Stimulated activated CD4-positive, alpha-beta T cell treated with anti-CD3 and anti-CD28 coated beads, Interleukin-1b, Interleukin-23, amount 100 ng/mL, for 4 hours (primary cell): ENCODE measurements at regions not wholly inside any gene's neighbourhood (a gene's known extent, or its start where the extent isn't known, plus 50 kb on each side); places are given as distances from the start of the nearest gene placed in this dataset.
"Not testable (repeated sequence)": the region's sequence is repeated elsewhere in the genome, so short reads cannot be mapped to it uniquely, and the experiment has no call there.

Source experiments
- DNase-seq, 2 donors: peaks; one replicate each; pipeline ENCODE4 v3.0.0-alpha.2; 2020; ENCODE audit warnings: low read depth in 2 of 2

DNA sequence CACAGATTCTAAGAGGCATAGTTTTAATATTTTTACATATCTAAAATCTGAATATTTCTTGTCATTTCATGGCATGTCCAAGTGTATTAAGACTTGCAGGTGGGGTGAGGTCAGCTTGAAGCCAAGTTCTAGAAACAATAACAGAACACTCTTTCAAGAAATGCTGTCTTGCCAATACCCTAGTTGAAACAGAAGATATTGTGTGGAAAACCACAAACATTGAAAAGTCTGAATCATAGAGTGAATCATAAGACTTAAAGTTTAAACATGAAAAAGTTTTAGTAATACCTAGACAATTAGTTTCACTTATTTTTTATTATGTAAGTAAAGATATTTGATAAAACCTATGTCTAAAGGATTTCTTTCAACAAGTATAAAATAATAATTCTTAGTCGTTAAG is 191.5 kb upstream of the CAND1 start:
- DNase-seq: no peak

DNA sequence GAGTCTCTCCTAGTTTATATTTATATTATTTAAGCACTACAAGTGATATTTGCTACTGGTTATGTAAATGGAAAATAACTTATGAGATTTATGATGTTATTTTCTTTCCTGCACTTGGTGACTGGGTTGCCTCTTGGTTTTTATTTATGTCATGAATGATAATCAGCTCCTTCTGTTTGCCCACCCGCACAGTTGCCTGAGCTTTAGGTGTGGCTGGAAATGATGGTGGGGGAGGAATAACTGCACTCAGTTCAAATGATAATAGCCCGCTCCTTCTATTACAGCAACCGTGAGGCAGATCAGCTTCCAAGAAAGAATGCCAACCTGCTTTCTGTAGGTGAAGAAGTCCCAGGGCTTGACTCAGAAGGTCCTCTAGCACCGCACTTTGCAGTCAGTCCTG is 190.2 kb upstream of the CAND1 start:
- no peak for DNase-seq

DNA sequence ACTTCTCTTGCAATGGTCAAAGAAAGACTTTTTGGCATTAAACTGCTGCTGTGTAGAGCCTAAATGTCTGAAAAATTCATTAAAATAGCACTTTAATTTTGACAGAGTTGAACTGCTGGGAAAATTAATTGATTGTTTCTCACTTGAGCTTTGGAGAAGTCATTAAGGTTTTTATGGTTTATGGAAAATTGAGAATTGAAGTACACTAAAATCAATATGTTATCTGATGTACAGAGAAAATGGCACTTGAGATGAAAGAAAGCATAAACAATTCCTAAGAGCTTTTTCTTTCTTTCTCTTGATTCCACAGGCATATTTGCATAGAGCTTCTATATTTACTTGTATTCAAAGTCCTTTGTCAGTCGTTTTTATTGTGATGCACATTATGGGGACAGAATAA is 188.5 kb upstream of the CAND1 start:
- DNase-seq: no peak

DNA sequence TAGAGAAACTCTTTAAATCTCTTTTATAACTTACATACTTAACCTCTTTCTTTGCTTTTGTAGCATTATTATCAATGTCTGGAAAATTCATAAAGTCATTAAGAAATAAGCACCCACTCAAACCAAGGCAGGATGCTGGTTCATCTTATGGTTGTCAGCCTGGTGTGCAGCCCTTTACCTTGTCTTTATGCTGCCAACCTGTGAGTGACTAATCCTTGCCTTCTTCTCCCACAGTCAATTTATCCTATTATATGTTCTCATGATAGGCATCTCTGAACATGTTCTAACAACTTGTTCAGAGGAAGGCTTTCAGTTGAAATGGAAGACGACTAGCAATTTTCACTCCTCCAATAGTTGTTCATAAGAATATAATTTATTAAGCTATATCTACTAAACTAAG is 186.9 kb upstream of the CAND1 start:
- no peak for DNase-seq

DNA sequence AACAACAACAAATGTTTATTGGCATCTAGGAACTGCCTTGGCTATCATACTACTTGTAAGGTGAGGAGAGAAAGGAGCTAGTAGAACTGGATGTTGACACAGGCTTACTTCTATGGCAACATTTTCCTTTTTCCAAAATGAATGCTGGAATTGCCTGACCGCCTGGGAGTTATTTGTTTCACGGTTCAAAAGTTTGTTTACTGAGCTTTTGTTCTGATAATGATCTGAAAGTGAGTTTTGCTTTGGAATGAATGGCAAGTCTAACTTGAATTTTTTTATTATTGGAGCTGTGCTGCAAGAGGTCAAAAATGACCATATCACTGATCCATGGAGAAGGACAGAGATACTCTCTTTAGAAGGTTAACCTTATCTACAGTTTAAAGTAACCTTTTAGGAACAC is 183.5 kb upstream of the CAND1 start:
- no peak for DNase-seq

DNA sequence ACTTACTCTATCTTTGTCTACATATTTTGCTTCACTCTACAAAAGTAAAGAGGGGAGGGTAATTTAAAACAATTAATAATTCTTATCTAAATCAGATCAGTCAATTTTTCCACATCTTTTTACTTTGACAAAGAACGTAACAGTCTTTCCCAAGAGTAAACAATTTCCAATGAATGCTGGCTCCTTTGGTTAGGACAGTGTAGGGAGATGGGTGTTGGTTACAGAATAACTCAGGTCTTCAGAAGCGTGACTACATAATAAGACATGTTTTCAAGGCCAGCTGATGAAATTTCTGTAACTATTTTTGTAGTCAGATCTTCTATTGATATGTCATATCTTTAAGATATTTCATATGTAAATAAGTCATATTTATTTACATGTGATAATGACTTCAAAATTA is 183.0 kb upstream of the CAND1 start:
- no peak for DNase-seq

DNA sequence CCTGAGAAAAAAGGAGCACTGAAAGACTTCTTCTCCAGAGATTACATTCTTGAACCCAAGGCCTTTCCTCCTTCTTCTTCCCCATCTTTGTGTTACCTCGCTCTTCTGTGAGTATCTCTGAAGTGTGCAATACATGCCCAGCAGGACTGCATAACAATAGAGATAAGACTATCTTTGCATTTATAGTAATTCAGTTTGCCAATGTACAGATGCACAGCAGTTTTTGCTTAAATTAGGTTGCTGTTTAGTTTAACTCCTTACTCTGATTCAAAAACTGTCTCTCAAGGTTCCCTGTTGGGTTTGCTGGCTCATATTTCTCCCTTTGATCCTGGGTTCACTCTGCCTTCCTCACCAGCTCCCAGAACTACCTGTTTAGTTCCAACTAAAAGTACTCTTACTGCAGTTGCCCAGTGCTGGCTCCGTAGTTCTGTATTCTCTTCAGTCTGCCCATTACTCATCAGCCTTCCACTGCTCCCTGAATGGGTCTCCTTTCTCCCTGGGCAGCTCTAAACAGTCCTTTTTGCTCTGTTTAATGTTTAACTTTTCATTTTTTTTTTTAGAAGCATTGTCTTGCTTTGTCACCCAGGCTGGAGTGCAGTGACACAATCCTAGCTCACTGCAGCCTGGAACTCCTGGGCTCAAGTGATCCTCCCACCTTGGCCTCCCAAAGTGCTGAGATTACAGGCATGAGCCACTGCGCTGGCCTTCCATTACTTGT is 180.6 kb upstream of the CAND1 start:
- DNase-seq: no peak

DNA sequence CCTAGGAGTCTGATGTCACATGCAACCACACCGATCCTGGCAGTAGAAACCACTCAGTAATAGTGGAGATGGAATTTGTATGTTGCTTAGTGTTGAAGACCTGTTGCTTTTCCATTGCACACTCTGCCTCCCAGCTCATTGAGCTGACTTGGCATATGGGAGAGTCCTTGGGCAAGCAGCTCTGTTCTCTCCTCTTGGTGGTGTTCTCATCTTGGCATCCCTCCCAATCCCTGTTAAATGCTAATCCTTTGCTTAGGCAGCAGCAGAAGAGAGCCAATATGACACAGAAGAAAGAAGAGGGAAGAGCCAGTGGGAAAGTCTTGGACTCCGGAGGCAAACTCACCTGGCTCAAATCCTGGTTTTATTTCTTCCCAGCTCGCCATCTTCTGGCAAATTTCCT is 178.0 kb upstream of the CAND1 start:
- DNase-seq: no peak

DNA sequence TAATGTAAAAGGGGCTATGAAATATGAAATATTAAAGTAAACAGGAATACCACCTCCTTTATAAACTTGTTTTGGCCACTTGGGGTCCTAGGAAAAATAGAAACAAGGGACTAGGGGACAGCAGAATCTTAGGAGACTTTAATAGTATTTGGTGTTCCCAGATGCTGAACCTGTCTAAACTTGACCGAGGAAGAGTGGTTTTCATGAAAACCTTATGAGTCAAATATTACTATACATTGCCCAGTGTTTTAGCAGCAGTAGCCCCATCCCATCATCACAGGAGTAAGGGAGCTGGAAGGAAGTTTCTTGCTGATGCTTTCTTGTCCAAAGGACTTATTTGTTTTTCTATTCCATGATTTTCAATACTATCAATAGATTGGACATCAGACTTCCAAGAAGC is 177.5 kb upstream of the CAND1 start:
- no peak for DNase-seq

DNA sequence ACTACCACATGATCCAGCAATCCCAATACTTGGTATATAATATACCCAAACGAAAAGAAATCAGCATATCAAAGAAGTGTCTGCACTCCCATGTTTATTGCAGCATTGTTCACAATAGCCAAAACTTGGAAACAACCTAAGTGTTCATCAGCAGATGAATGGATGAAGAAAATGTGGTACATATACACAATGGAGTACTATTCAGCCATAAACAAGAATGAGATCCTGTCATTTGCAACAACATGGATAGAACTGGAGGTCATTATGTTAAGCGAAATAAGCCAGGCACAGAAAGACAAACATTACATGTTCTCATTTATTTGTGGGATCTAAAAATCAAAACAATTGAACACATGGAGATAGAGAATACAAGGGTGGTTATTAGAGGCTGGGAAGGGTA is 176.2 kb upstream of the CAND1 start:
- DNase-seq: not testable (repeated sequence)

DNA sequence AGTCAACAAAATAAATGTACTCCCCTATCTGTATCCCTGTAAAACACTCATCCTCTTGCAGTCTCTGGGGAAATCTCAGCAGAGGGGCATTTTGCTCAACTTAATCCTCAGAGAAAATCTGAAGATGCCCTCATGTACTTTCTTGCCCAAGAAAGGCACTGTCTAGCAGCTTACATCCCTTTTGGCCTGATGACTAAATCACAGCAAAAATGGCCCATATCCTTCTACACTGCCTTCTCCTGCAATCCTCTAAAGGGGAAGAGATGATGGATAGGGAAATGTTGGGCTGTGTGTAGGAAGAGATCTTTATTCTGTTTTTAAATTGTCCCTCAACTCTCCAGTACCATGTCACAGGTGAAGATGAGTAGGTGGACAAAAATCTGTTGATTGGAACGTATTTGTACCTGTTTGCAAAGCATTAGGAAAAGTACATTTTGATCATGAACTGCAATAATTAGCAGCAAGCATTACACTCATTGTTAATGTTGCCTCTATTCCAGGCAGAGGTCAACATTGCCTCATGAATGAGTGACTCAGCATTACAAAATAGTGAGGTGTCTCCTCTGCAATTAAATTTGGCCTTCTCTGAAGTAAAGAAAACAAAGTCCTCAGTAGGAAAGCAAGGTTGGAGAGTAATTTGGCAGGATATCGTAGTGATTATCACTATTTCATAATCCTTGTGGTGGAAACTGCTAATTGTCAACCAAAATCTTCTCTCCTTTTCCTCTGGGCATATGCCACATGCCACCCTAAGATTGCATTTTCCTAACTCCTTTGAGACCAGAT is 172.4 kb upstream of the CAND1 start:
- no peak for DNase-seq

DNA sequence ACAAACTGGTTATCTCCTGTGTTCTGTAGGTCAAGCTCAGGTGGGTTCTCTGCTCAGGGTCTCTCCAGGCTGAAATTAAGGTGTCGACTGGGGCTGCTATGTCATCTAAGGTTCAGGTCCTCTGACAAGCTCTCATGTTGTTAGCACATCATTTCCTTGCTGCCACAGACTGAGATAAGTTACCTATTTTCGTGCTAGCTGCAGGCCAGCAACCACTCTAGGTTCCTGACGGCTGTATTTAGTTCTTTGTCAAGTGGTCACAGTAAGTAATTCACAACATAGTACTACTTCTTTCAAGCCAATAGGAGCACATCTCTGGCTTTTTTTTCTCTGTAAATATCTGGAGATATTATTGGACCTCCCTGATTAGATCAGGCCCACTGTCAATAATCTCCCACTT is 169.3 kb upstream of the CAND1 start:
- DNase-seq: no peak

DNA sequence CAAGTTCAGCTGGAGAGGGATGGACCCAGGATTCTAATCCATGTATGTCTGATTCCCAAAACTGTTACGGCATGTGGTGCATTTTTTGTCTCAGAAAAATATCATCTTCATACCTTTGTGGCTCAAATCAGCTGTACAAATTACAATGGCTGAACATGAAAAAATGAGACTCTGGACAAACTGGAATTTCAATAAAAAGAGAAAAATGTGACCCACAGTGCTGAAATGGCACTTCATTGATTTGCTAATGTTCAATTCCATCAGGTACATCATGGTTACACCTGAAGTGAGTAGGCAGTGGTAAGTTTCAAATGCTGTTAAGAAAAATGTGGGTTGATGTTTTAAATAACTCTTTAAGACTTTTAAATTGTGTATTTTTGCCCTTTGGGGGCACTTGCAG is 165.6 kb upstream of the CAND1 start:
- no peak for DNase-seq

DNA sequence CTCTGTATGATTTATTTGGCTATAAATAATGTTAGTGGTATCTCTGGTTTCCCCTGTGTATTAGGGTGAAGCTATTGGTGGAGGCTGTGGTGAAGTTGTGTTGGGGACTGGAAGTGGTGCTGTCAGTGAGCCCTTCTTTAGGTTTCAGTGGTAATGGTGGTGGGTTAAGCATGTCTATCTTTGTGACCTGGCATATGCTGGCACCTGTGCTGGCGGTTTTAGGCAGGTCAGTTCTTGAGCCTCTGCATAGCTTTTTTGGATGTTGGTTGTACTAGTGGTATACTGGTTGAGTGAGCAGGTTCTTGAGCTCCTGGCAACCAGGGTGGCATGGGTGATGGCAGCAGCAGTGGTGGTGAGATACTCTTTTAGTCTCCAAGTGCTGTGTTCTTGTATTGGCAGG is 161.9 kb upstream of the CAND1 start:
- no peak for DNase-seq

DNA sequence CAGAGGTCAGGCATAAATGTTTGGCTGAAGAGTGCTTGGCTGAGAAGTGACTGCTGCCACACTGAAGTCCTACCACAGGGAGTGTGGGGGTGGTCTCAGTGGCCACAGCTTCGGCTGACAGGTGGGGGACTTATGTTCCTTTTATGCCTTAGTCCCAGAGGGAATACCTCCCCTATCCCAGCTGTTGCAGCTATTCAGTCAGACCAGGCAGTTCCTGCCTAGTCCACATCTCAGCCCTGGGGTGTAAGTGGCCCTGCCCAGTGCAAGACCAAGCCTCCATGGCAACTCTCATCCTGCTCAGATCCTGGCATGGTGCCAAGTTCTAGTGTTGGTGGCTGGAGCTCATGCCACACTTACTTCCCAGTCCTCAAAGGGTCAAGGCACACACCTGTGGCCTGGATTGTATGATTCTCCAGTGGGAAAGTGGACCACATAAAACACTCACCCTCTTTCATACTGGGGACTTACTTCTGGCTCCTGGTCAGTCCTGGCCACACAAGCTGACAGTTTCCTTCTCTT is 161.3 kb upstream of the CAND1 start:
- no peak for DNase-seq

DNA sequence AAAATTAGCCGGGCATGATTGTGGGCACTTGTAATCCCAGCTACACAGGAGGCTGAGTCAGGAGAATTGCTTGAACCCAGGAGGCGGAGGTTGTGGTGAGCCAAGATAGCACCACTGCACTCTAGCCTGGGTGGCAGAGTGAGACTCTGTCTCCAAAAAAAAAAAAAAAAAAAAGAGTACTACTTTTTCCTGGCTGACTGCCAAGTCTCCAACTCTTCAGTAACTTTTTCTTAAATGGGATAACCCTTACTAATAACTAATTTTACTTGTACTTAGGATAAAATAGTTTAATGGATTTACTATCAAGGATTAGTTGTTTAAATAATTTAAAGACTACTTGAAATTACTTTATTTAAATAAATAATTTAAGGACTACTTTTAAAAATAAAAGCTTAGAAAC is 158.8 kb upstream of the CAND1 start:
- DNase-seq: not testable (repeated sequence)

DNA sequence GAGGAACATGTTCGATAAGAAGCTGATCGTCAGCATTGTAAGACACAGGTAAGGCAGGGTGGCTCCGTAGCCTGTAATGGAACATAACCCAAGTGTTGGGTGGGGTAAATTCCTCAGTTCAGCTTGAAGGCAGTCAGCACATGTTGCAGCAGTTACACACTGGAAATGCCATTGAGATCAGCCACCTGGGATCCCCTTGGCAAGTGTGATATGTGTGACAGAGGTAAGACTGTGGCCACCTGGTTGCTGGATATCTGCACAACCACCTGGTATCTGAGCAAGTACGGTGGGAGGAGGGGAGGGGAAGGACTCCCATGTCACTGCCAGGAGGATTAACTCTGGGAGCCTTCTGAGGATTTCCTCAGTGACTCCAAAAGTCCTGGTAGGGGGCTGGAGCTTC is 158.0 kb upstream of the CAND1 start:
- DNase-seq: no peak

DNA sequence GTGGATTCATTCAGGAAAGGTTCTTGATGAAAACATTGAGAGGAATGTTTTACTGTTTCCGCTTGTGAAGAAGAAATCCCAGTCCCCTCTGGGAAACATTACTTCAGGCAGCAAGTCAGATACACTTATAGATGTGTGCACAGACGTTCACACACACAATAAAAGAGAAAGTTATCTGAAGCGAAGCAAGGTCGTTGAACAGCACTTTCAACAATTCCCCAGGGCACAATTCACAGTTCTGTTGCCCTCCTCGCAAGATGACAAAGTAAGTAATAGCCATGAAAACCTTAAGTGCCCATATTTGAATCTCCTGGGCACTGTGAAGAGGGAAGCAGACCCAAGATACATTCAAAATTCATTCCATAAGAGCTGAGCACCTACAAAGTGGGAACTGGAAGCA is 156.6 kb upstream of the CAND1 start:
- no peak for DNase-seq

DNA sequence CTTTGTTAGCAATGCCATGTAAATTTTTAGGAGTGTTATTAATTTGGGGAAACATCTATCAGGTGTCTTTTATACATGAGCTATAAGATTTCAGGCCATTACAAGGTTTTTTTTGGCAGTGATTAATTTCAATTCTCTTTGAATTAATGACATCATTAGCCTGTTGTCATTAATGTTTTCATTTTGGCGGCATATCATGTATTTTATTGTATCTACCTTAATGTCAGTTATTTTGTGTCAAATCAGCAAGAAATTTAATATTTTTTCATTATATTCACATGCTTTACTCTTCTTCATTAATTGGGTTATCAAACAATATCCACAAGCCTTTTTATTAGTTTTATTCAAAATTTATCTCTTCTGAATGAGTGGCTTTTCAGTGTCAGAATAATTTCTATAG is 153.0 kb upstream of the CAND1 start:
- DNase-seq: no peak

DNA sequence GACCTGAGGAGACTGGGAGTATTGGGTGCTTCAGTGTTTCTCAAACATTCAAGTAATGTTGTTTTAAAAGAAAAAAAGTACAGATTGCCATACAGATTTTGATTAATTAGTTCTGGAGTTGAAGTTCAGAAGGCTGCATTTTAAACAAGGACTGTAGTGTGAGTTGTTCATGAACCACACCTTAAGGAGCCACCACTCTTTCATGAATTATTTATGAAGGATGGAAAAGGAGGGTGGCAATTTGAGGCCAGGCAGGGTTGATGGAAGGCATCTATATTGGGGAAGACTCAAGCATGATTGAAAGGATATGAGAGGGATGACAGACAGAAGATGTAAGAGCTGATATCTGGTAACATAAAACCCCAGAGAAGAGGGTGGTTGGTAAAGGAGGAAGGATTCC is 146.6 kb upstream of the CAND1 start:
- DNase-seq: no peak

DNA sequence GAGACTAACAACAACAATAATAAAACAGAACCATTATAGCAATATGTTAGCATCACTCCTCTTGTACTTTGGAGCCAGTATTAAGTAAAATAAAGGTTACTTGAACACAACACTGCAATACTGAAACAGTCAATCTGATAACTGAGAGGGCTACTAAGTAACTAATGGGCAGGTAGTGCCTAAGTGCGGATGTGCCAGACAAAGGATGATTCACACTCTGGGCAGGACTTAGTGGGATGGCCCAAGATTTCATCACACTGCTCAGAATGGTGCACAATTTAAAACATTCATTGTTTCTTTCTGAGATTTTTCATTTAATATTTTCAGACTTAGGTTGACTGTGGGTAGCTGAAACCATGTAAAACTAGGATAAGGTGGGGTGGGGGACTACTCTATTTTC is 131.9 kb upstream of the CAND1 start:
- no peak for DNase-seq

DNA sequence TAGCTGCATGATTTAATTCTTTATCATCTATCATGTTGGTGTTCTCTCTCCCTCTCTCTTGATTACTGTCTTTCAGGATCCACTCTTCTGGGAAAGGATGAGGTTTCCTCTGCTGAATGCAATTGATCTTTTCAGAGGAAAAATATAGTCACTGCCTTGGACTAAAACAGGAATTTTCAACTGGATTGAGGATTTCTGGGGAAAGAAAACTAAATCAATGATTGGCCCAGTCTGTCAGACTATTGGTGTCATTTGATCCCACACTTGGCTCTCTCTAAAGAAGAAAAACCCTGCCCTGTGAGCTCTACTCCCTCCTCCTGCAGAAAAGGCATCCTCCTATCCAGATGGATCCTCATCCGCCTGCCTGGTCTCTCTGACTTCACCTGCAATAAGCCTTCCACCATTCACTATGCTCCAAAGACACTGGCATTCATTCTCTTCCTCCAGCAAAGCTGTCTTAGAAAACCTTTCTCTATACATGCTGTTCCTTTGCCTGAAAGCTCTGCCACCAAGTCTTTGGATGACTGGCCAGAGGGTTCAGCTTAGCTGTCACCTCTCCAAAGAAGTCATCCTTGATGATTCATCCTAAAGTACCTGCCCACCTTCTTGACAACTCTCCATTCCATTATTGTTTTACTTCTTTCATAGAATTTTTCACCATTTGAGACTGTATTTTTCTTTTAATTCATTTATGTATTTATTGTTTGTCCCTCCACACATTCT is 127.7 kb upstream of the CAND1 start:
- no peak for DNase-seq

DNA sequence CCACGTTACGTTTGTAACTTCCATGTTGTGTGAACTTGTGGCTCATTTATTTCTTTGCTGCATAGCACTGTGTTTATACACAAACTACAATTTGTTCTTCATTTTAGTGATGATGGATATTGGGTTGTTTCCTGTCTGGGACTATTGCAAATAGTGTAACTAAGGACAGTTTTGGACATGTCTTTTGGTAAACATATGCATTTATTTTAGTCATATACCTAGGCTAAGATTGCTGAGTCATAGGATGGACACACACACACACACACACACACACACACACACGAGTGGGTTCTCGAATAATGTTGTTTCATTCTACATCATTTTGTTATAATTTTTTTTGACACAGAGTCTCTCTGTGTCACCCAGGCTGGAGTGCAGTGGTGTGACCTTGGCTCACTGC is 123.5 kb upstream of the CAND1 start:
- DNase-seq: no peak
